ENCODE measurements at regions not wholly inside any gene's neighbourhood (a gene's known extent, or its start where the extent isn't known, plus 50 kb on each side); places are given as distances from the start of the nearest gene placed in this dataset.

DNA sequence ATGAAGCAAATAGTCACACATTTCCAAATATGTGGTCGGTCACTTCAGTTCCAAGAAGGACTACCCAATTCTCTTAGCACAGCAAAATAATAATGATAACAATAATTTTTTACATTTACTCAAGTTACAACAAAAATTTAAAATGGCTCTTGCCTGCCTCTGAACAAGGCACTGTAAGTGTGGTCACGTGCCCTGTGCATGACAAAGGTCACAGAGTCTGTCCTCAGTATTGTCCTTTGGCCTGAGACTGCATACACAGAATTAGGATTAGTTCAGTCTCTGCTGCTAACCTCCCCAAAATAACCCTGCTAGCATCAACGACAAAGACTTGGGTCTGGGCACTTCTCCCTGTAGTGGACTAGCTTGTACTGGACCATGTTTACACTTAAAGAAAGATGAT lies 297.1 kb upstream of the DUSP10 start:
- DNase-seq (ENCODE audit: extremely low read depth in 1 of 11, low read depth in 9 of 11, low spot score in 4 of 11) = no peak

DNA sequence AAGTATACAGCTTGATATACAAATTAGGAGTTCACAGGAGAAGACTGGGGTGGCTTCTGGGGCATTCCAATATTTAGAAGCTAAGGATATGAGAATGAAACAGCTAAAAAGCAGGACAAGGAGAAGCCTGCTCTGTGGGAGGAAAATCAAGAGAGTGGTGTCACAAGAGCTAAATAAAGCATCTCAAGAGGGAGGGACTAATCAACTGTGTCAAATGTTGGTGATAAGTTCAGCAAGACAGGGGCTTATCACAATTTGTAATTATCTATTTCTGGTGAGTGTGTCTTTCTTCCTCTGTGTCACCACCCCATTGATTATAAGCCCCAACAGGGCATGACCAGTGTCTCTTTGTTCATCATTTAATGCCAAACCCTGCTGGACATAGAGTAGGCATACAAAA lies 295.8 kb upstream of the DUSP10 start:
- DNase-seq (ENCODE audit: extremely low read depth in 1 of 11, low read depth in 9 of 11, low spot score in 4 of 11) = no peak

DNA sequence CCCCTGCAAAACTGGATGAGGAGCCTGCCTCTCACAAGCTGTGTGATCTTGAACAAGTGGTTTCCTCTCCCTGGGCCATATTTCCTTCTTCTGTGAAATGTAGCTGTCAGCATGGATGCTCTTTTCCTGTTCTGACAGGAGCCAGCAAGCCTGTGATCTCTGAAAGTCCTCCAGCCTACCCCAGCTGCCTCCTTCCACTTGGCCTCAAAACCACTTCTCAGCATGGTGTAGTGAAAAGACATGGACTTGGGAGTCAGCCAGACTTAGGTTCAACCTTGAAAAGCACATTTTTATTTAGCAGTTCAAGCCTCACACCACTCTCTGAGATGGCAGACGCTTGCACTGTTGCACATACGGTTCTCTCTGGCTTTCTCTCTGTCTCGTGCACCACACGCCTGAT lies 292.9 kb upstream of the DUSP10 start:
- no peak for DNase-seq (ENCODE audit: extremely low read depth in 1 of 11, low read depth in 9 of 11, low spot score in 4 of 11)

DNA sequence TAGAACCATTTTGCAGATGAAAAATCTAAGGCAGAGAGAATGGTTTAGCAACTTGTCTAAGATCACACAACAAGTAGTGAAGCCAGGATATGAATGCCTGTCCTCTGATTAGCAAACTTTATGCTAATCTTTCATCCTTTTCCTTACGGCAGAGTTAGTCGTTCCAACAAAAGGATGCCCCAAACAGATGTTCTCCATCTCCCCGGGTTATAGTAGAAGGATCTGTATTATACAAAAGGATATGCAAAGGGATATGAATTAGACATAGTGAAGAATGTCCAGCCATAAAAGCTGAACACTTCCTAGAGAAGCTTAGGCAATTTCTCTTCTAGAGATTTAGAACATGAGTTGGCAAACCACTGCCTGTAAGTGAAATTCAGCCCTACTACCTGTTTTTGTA lies 291.6 kb upstream of the DUSP10 start:
- no peak for DNase-seq (ENCODE audit: extremely low read depth in 1 of 11, low read depth in 9 of 11, low spot score in 4 of 11)

DNA sequence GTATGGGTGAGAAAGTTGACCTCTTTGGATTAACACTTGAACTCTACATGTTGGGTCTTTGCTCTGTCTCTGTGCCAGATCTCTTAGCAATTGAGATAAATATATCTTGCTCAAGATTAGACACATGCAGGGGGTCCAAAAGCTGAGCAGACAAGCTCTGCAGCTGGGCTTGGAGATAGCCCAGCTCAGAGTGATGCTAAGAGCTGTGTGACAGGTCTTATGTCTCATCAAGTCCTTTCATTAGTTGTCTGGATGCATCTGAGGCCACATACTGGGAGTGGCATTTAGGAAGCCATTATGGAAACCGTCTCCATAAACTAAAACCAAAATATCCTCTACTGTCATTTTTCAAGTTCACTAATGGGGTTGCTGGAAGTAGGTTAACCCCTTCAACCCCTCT lies 289.4 kb upstream of the DUSP10 start:
- no peak for DNase-seq (ENCODE audit: extremely low read depth in 1 of 11, low read depth in 9 of 11, low spot score in 4 of 11)

DNA sequence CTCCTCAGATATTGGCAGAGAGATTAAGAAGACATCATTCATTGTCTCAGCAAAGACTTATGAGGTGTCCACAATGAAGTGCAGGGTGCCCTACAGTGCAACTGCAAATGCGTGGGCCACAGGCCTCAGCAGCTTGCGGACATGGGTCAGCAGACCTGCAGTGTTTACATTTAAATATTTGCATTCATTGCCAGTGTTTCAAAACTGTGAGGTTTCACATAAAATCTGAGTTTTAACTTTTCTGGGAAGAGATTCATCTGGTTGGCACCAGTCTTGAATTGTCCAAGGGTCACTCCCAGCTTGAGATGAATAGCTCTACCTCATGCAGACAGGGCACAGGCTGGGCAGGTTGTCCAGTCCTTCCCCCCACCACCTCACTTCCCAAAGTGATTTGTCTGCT lies 286.8 kb upstream of the DUSP10 start:
- no peak for DNase-seq (ENCODE audit: extremely low read depth in 1 of 11, low read depth in 9 of 11, low spot score in 4 of 11)

DNA sequence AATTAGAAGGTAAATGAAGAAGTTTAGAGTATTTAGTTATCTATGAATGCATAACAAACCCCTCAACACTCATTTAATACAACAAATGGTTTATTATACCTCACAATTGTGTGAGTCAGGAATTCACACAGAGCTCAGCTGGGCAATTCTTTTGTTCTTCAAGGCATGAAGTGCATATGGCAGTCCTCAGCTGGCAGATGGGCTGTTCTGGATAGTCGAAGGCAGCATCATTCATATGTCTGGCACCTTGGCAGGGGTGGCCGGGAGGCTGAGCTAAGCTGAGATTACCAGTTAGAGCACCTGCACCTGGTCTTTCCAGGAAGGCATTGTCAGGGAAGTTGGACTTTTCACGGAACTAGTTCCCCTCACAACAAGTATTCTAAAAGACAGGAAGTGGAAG lies 286.2 kb upstream of the DUSP10 start:
- no peak for DNase-seq (ENCODE audit: extremely low read depth in 1 of 11, low read depth in 9 of 11, low spot score in 4 of 11)

DNA sequence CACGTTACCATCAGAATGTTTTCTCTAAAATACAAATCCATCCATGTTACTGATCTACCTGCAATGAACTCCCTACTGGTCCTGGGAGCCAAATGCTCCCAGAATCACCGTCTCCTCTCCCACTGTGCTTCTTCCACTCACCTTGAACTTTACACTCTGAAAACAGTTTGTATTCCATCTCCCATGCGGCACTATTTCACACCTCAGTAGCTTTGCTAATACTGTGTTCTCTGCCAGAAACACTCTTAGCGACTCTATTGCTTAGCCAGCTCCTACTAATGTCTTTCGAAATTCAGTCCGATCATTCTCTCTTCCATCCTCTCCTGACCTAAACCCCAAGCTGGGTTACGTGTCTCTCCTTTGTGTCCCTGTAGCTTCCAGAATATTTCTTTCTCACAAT lies 284.4 kb upstream of the DUSP10 start:
- DNase-seq (ENCODE audit: extremely low read depth in 1 of 11, low read depth in 9 of 11, low spot score in 4 of 11) = no peak

DNA sequence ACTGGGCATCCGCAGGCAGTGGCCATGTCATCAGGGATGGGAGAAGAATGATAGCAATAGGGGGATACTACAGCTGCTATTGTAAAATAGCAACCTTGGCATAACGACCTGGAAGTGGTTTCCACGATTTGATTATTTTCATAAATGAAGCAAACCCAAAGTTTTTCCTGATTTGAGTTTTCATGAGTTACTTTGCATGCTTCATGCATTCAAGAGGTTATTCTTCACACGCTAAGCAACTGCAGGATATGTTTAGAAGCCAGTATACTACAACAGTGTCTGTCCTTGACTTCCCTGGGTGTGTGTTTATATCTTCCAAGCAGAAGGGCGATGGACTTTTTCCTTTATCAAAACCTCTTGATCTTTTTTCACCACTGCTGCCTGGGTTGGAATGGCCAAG lies 281.1 kb upstream of the DUSP10 start:
- no peak for DNase-seq (ENCODE audit: extremely low read depth in 1 of 11, low read depth in 9 of 11, low spot score in 4 of 11)

DNA sequence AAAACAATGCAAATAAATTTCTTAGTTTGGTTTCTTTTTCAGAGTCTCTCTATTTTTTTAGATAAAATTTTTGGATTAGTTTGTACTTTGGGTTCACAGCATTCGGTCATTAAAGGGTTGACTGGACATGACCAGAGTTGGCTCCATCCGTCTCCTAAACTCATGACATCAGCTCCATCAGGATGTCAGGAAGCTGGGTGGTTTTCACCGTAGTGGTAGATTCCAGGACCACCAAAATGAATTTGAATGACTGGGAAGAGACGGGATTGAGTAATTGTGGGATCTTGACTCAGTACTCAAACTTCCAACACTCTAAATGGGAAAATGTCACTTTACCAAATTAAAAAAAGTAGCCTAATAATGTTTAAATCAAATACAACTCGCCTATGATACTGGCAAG lies 279.2 kb upstream of the DUSP10 start:
- no peak for DNase-seq (ENCODE audit: extremely low read depth in 1 of 11, low read depth in 9 of 11, low spot score in 4 of 11)

DNA sequence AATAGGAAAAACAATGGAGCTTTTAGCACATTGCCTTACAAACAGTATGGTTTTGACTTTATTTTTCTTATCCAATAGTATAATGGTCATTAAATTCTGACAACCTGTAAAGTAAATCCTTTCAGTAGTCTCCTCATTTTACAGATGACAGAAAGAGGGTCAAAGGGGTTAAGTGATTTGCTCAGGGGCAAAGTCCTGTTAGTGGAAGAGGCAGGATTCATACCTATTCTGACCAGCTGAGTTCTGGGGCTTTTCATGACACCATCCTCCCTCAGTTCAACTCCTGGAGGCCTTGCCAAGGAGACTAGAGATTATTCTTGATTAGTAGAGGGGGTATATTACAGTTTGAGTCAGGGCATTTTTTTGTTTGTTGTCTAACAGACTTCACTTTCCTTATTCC lies 278.7 kb upstream of the DUSP10 start:
- DNase-seq (ENCODE audit: extremely low read depth in 1 of 11, low read depth in 9 of 11, low spot score in 4 of 11) = no peak

DNA sequence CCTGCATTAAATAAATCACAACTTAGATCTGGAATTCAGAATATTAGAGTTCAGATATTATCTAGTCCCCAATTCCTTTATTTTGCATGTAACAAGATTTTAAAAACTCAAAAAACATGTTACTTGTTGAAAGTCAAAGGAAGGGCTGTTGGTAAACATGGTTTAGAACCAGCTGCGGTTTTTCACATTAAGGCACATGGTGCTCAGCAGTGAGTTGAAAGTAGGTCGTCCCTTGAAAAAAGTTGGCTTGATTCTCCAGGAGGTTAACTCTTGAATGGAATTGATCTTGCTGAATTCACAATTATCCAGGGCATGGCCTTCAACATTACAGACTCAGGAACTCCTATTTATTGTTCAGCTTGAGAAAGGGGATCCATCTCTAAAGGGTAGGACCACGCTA lies 277.1 kb upstream of the DUSP10 start:
- no peak for DNase-seq (ENCODE audit: extremely low read depth in 1 of 11, low read depth in 9 of 11, low spot score in 4 of 11)

DNA sequence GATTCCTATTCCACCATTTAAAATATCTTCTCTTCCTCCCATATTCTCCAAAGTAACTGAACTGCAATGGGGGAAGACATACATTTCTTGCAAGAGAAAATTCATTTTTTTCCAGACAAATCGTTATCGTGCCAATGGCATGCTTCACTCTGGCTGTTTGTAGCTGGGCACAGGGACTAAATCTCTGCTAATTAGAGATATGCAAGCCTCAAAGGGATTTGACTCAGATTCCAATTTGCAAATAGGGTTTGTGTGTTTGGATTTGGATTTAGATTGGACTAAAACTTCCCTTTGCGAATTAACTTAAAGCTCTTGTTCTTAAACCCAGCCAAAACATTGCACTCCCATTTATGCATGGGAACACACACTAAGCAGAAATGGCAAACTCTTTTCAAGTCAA lies 276.2 kb upstream of the DUSP10 start:
- DNase-seq (ENCODE audit: extremely low read depth in 1 of 11, low read depth in 9 of 11, low spot score in 4 of 11) = no peak

DNA sequence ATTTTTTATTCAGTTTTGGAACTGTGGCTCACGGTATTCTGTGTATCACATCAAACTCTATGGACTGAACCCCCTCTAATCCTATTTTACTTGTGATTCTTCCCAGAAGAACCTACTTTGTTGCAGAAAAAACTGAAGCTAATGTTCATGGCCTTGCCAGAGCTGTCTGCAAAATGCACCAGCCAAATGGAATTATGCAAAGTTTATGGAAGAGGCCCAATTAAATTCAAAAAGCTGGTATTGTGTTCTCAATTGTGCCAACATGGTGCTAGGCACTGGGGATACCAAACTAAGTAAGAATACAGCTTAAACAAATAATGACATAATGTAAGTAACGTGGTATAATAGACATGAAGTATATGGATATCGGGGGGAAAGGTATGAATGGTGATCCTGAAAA lies 273.8 kb upstream of the DUSP10 start:
- DNase-seq (ENCODE audit: extremely low read depth in 1 of 11, low read depth in 9 of 11, low spot score in 4 of 11) = no peak

DNA sequence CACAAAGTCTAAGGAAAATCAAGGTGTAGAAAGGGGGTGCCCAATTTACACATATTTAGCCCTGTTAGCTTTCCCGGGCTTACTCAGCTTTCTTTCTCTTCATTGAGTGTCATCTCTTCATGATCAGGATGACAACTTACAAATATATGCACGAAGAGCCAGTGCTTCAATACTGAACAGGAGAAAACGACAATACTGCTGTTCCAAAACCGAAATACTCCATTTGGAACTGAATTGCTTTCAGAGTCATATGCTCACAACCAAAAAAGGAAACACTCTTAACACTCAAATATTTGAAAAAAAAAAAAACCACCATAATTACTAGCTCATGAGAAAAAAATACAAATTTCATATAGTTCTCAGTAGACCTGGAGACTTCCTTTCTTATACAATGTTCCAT lies 272.1 kb upstream of the DUSP10 start:
- DNase-seq (ENCODE audit: extremely low read depth in 1 of 11, low read depth in 9 of 11, low spot score in 4 of 11) = no peak

DNA sequence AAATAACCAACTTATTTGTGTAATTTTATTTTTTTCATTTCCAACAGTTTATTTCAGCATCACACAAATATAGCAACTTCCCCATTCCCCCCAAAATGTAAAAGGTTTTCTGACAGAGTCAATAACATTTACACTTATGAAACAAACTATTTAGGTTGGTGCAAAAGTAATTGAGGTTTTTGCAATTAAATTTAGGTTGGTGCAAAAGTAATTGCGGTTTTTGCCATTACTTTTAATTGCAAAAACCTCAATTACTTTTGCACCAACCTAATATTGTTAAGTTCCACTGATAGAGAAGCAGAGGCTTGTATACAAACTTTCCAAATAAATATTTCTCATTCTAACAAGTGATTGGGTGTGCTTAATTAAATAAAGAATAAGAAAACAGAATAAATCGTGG lies 270.9 kb upstream of the DUSP10 start:
- no peak for DNase-seq (ENCODE audit: extremely low read depth in 1 of 11, low read depth in 9 of 11, low spot score in 4 of 11)

DNA sequence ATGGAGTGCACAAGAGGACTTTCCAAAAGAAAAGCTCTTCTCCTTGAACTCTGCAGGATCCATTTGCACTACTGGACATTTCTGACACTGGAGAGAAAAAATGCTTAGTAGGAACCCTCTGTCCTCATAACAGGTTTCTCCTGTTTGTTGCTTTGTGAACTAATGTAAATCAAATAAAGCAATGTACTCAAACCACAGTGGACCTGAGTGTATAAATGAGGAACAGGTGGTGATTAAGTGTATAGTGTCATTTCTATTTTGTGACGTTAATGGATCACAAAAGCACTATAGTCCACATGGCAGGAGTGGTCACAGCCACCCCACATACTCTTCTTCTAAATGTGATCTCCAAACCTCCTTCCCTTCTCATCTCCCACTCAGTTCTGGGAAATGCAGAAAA lies 268.4 kb upstream of the DUSP10 start:
- no peak for DNase-seq (ENCODE audit: extremely low read depth in 1 of 11, low read depth in 9 of 11, low spot score in 4 of 11)

DNA sequence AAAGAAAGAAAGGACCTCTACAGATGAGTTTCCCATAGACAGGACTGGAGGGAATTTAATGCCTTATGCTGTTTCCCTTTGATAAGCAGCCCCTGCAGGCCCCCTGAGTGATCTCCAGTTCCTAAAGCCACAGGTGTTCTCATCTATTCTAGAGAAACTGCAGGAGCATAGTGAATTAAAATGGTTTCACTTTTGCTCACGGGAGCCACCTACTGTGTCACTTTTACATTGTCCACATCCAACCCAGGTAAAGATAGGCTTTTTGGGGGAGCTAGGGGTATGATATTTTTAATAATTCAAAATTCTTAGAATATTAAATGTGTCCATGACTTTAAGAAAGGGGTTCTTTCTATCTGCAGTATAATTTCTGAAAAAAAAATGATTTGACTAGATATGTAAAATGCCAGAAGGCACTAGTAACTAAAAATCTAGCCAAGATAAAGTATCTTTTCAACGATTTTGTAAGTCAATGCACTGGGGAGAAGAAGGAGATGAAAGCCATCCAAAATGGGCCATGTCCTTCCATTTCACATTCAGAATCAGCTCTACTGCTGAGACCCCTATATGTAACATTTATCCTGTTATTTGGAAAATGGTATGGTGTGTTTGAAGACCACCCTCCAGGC lies 267.3 kb upstream of the DUSP10 start:
- DNase-seq (ENCODE audit: extremely low read depth in 1 of 11, low read depth in 9 of 11, low spot score in 4 of 11) = no peak

DNA sequence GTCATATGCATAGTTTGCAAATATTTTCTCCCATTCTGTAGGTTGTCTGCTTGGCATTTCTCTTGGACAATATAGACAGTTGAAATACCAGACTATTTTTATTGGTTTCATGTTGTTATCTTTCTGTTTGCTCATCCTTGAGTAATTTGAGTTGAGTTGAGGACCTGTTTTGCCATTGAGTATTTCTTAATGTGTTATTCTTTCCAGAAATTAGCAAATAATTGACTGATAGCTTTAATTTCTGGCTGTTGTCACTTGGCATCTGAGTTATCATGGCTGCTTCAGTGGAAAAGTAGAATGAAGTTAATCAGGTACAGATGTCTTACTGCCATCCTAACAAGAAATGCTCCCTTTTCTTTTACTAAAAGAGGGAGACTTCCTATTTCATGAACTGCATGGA lies 264.8 kb upstream of the DUSP10 start:
- no peak for DNase-seq (ENCODE audit: extremely low read depth in 1 of 11, low read depth in 9 of 11, low spot score in 4 of 11)

DNA sequence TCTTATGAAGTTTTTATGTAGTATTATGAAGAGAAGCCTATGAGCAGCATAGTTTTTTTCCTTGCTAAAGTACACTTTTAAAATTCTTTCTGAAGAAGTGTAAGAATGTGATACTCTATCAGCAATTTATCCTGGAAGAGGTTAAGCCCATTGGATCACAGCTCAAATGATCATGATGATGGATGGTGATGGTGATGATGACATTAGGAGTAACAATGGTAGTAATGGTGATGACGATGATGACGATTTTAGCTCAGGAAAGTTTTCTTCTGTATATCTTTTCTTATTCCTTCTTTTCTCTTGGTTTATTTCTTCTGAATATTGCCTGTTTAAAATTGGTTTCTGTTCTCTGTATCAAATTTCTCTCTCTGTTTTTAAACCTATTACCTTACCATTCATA lies 262.9 kb upstream of the DUSP10 start:
- no peak for DNase-seq (ENCODE audit: extremely low read depth in 1 of 11, low read depth in 9 of 11, low spot score in 4 of 11)

DNA sequence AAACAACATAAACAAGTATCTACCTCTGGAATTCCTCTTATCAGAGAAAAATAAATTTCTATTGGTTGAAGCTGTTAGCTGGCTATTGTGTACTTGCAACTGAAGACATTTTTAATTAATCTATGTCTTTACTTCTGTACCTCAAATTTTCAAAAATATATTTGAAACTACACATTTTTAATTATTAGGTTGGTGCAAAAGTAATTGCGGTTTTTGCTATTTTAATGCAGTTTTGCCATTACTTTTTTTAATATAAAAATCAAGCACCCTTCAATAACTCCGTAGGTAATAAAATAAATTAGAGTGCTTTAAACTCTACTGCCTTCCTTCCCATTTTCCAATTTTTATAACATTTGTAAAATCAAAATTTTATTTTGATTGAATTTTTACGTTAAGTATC lies 262.1 kb upstream of the DUSP10 start:
- no peak for DNase-seq (ENCODE audit: extremely low read depth in 1 of 11, low read depth in 9 of 11, low spot score in 4 of 11)

DNA sequence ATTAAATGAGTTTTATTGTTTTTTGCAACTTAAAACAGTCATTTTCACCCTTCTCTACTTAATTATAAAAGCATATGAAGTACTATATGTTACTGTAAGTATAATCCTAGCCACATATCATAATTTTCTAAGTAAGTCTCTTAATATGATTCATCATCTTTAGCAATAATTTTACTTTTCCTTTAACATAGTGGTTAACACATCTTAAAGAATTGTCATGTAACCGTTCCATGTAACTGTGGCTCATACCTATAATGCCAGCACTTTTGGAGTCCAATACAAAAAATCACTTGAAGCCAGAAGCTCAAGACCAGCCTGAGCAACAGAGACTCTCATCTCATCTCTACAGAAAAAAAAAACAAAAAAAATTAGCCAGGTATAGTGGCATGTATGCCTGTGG lies 260.6 kb upstream of the DUSP10 start:
- DNase-seq (ENCODE audit: extremely low read depth in 1 of 11, low read depth in 9 of 11, low spot score in 4 of 11) = no peak
